ENCODE measurements at regions not wholly inside any gene's neighbourhood (a gene's known extent, or its start where the extent isn't known, plus 50 kb on each side); places are given as distances from the start of the nearest gene placed in this dataset.

DNA sequence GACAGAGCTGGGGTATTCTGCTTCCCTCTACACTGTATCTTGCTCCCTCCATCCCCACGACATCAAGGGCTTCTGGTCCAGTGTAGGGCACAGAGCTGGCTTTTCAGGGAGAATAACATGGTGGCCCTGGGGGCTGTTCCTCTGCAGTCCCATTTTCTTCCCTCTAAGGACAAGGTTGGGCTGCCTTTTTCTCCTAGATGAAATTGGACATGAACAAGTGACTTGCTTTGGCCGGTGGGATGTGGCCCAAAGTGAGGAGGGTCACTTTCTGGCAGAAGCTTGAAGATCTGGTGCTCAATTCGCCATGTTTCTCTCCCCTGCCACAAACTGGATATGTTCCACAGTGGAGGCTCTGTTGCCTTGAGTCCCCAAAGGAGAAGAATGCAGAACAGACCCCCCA, 235.7 kb downstream of the EMX2 start:
- TF ChIP-seq, protein P1, sequence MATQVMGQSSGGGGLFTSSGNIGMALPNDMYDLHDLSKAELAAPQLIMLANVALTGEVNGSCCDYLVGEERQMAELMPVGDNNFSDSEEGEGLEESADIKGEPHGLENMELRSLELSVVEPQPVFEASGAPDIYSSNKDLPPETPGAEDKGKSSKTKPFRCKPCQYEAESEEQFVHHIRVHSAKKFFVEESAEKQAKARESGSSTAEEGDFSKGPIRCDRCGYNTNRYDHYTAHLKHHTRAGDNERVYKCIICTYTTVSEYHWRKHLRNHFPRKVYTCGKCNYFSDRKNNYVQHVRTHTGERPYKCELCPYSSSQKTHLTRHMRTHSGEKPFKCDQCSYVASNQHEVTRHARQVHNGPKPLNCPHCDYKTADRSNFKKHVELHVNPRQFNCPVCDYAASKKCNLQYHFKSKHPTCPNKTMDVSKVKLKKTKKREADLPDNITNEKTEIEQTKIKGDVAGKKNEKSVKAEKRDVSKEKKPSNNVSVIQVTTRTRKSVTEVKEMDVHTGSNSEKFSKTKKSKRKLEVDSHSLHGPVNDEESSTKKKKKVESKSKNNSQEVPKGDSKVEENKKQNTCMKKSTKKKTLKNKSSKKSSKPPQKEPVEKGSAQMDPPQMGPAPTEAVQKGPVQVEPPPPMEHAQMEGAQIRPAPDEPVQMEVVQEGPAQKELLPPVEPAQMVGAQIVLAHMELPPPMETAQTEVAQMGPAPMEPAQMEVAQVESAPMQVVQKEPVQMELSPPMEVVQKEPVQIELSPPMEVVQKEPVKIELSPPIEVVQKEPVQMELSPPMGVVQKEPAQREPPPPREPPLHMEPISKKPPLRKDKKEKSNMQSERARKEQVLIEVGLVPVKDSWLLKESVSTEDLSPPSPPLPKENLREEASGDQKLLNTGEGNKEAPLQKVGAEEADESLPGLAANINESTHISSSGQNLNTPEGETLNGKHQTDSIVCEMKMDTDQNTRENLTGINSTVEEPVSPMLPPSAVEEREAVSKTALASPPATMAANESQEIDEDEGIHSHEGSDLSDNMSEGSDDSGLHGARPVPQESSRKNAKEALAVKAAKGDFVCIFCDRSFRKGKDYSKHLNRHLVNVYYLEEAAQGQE (IDR thresholded peaks at IDR 0.05), result no peak
- TF ChIP-seq, protein P2, sequence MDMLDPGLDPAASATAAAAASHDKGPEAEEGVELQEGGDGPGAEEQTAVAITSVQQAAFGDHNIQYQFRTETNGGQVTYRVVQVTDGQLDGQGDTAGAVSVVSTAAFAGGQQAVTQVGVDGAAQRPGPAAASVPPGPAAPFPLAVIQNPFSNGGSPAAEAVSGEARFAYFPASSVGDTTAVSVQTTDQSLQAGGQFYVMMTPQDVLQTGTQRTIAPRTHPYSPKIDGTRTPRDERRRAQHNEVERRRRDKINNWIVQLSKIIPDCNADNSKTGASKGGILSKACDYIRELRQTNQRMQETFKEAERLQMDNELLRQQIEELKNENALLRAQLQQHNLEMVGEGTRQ (IDR thresholded peaks at IDR 0.05), result no peak
- TF ChIP-seq, protein P3, sequence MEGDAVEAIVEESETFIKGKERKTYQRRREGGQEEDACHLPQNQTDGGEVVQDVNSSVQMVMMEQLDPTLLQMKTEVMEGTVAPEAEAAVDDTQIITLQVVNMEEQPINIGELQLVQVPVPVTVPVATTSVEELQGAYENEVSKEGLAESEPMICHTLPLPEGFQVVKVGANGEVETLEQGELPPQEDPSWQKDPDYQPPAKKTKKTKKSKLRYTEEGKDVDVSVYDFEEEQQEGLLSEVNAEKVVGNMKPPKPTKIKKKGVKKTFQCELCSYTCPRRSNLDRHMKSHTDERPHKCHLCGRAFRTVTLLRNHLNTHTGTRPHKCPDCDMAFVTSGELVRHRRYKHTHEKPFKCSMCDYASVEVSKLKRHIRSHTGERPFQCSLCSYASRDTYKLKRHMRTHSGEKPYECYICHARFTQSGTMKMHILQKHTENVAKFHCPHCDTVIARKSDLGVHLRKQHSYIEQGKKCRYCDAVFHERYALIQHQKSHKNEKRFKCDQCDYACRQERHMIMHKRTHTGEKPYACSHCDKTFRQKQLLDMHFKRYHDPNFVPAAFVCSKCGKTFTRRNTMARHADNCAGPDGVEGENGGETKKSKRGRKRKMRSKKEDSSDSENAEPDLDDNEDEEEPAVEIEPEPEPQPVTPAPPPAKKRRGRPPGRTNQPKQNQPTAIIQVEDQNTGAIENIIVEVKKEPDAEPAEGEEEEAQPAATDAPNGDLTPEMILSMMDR (IDR thresholded peaks at IDR 0.05), result no peak
- TF ChIP-seq EP300 (IDR thresholded peaks at IDR 0.05) (no peak), MYC (IDR thresholded peaks at IDR 0.05; ENCODE audit: borderline replicate concordance, low read length) (no peak), GATA3 (IDR thresholded peaks at IDR 0.05; ENCODE audit: borderline replicate concordance) (no peak), CBX8 (IDR thresholded peaks at IDR 0.05) (no peak), SMC3 (IDR thresholded peaks at IDR 0.05) (no peak), POLR2A (IDR thresholded peaks at IDR 0.05; ENCODE audit: low read length) (no peak)
- TF ChIP-seq, protein P4, sequence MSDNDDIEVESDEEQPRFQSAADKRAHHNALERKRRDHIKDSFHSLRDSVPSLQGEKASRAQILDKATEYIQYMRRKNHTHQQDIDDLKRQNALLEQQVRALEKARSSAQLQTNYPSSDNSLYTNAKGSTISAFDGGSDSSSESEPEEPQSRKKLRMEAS (IDR thresholded peaks at IDR 0.05), result no peak

All from A549 (cell line).